MM.1S (cell line): ENCODE measurements at regions not wholly inside any gene's neighbourhood (a gene's known extent, or its start where the extent isn't known, plus 50 kb on each side); places are given as distances from the start of the nearest gene placed in this dataset.

Source experiments
- EZH2 ChIP-seq: fragments of 300-600 bp; sonication (generic); optimal IDR thresholded peaks from 2 replicates; pipeline ENCODE3; 2017; ENCODE audit warnings: low read depth, mild to moderate bottlenecking, antibody characterized with exemption, low read length, mixed read lengths
- EZH2phosphoT487 ChIP-seq: fragments of 300-600 bp; sonication (generic); IDR thresholded peaks from 2 replicates; pipeline ENCODE4 v1.6.1; 2018; ENCODE audit warnings: antibody characterized with exemption, low read length
- TF ChIP-seq, protein P1 (sequence below): fragments of 300-600 bp; sonication (generic); IDR thresholded peaks from 2 replicates; pipeline ENCODE4 v1.5.1; 2016; ENCODE audit warnings: antibody characterized with exemption, low read length, mixed read lengths

DNA sequence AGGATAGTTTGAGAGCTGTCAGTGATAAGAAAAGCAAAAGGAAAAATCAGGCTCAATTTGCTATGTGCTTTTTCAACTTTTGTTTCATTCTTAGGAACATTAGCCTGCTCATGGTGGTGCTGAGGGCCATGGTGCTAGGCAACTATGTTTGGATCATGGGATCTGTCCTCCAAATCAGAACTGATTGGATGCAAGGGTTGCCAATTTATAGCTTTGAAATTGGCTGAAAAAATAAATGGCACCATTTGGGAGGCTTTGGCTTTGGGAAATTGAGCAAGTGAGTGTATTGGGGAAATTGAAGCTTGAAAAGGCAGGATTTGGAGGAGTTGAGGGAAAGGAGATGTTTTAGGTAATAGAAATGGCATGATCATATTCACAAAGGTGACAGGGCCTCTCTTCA is 103.8 kb downstream of the CYP26A1 start:
- TF ChIP-seq EZH2 (no peak), EZH2phosphoT487 (no peak)
- TF ChIP-seq, protein P1, sequence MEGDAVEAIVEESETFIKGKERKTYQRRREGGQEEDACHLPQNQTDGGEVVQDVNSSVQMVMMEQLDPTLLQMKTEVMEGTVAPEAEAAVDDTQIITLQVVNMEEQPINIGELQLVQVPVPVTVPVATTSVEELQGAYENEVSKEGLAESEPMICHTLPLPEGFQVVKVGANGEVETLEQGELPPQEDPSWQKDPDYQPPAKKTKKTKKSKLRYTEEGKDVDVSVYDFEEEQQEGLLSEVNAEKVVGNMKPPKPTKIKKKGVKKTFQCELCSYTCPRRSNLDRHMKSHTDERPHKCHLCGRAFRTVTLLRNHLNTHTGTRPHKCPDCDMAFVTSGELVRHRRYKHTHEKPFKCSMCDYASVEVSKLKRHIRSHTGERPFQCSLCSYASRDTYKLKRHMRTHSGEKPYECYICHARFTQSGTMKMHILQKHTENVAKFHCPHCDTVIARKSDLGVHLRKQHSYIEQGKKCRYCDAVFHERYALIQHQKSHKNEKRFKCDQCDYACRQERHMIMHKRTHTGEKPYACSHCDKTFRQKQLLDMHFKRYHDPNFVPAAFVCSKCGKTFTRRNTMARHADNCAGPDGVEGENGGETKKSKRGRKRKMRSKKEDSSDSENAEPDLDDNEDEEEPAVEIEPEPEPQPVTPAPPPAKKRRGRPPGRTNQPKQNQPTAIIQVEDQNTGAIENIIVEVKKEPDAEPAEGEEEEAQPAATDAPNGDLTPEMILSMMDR, result no peak
